Left lung (tissue), 4 donors: ENCODE measurements at regions not wholly inside any gene's neighbourhood (a gene's known extent, or its start where the extent isn't known, plus 50 kb on each side); places are given as distances from the start of the nearest gene placed in this dataset.

Experiments
- ATAC-seq: fragments of 200-7000 bp; cut with Tn5 transposase; one replicate; pipeline ENCODE4 v1.9.1; 2020; ENCODE audit warnings: moderate library complexity
- DNase-seq, 4 donors: peaks; one replicate each; pipeline ENCODE4 v3.0.0-alpha.2; 2013 to 2020
- H3K27ac ChIP-seq, 2 donors: fragments of 200-600 bp; sonication (generic) in 1 of 2; one replicate each; pipeline versions ENCODE4 v1.5.0 to v1.8.0; 2020 to 2021
- H3K27me3 ChIP-seq, 2 donors: fragments of 200-600 bp; sonication (generic) in 1 of 2; one replicate each; pipeline versions ENCODE4 v1.5.0 to v1.8.0; 2020 to 2021
- H3K36me3 ChIP-seq, 2 donors: fragments of 200-600 bp; sonication (generic) in 1 of 2; one replicate each; pipeline versions ENCODE4 v1.5.0 to v1.8.0; 2020 to 2021
- H3K4me1 ChIP-seq, 2 donors: fragments of 200-600 bp; one replicate each; pipeline ENCODE4 v1.8.0; 2021
- H3K4me3 ChIP-seq, 2 donors: fragments of 200-600 bp; sonication (generic) in 1 of 2; one replicate each; pipeline versions ENCODE4 v1.5.0 to v1.8.0; 2020 to 2021; ENCODE audit warnings: mild to moderate bottlenecking in 1 of 2
- H3K9me3 ChIP-seq, 2 donors: fragments of 200-600 bp; sonication (generic) in 1 of 2; one replicate each; pipeline versions ENCODE4 v1.5.0 to v1.8.0; 2020 to 2021
- CTCF ChIP-seq, 2 donors: fragments of 200-600 bp; sonication (generic) in 1 of 2; IDR thresholded peaks; one replicate each; pipeline versions ENCODE4 v1.5.0 to v1.8.0; 2021; ENCODE audit warnings: antibody characterized with exemption in 2 of 2
- intact Hi-C, 2 donors: fragments of 100-400 bp; cut with DNase I; formaldehyde crosslinking; loops; one replicate each; pipeline versions ENCODE4 v1.11.2 to v1.14.2; 2022
- donor health status: DM: no; HTN: yes; CAD: no.
- donor health status: DM: no; HTN: no; CAD: no.

- Histone ChIP-seq H3K4me1 (no peaks in the 10 kb centered on the region), H3K4me3 (no peak overlapping the region), H3K9me3 (peaks cover 0 to 2% of the 10 kb centered on the region in 2 donors), H3K36me3 (no peaks in the 10 kb centered on the region), H3K27me3 (no peaks in the 10 kb centered on the region), H3K27ac (no peak overlapping the region)
- TF ChIP-seq CTCF (IDR thresholded peaks at IDR 0.05): no peak
- intact Hi-C loops: no loop called here
- ATAC-seq (no peak), DNase-seq (no peak)
These were observed 871.9 kb downstream of the TSN start for GRCh38 chr2:122627388-122627787.

- DNase-seq (no peak), ATAC-seq (no peak)
- TF ChIP-seq CTCF (IDR thresholded peaks at IDR 0.05): no peak
- Histone ChIP-seq H3K27ac (no peak overlapping the region), H3K4me3 (no peak overlapping the region), H3K36me3 (no peaks in the 10 kb centered on the region), H3K4me1 (no peaks in the 10 kb centered on the region), H3K9me3 (no peaks in the 10 kb centered on the region), H3K27me3 (no peaks in the 10 kb centered on the region)
- intact Hi-C loops: no loop called here
These were observed 878.8 kb downstream of the TSN start for GRCh38 chr2:122634256-122634655.

GRCh38 chr2:122634920-122635319 is 879.5 kb downstream of the TSN start:
- no peaks in the 10 kb centered on the region for H3K27me3 ChIP-seq
- ATAC-seq (no peak), DNase-seq (no peak)
- H3K27ac ChIP-seq: no peak overlapping the region
- no peak overlapping the region for H3K4me3 ChIP-seq
- H3K4me1 ChIP-seq: no peaks in the 10 kb centered on the region
- no peaks in the 10 kb centered on the region for H3K9me3 ChIP-seq
- no peaks in the 10 kb centered on the region for H3K36me3 ChIP-seq
- intact Hi-C loops: no loop called here
- no peak for TF ChIP-seq CTCF (IDR thresholded peaks at IDR 0.05)

GRCh38 chr2:122635686-122636085 is 880.2 kb downstream of the TSN start:
- no peak for DNase-seq
- no peaks in the 10 kb centered on the region for H3K36me3 ChIP-seq
- H3K27me3 ChIP-seq: no peaks in the 10 kb centered on the region
- intact Hi-C loops: no loop called here
- H3K9me3 ChIP-seq: no peaks in the 10 kb centered on the region
- no peak for ATAC-seq
- no peak overlapping the region for H3K4me3 ChIP-seq
- H3K27ac ChIP-seq: no peak overlapping the region
- no peaks in the 10 kb centered on the region for H3K4me1 ChIP-seq
- TF ChIP-seq CTCF (IDR thresholded peaks at IDR 0.05): no peak

- no peaks in the 10 kb centered on the region for H3K9me3 ChIP-seq
- no peak overlapping the region for H3K27ac ChIP-seq
- intact Hi-C loops: no loop called here
- TF ChIP-seq CTCF (IDR thresholded peaks at IDR 0.05): no peak
- H3K4me1 ChIP-seq: no peaks in the 10 kb centered on the region
- ATAC-seq (no peak), DNase-seq (no peak)
- H3K4me3 ChIP-seq: no peak overlapping the region
- H3K27me3 ChIP-seq: no peaks in the 10 kb centered on the region
- no peaks in the 10 kb centered on the region for H3K36me3 ChIP-seq
These were observed 880.6 kb downstream of the TSN start for GRCh38 chr2:122636097-122636496.
